Posterior vena cava (tissue), 2 donors: ENCODE measurements at regions not wholly inside any gene's neighbourhood (a gene's known extent, or its start where the extent isn't known, plus 50 kb on each side); places are given as distances from the start of the nearest gene placed in this dataset.

Source experiments
- DNase-seq: peaks from one replicate; pipeline ENCODE4 v3.0.0-alpha.2; 2020; ENCODE audit warnings: low spot score
- intact Hi-C, 2 donors: fragments of 100-400 bp; cut with DNase I; formaldehyde crosslinking; loops; one replicate each; pipeline versions ENCODE4 v1.14.1 to v1.14.2; 2022 to 2023
- donor health status: DM: yes; HTN: yes; CAD: no.
- donor health status: DM: yes; HTN: yes; CAD: no.

GRCh38 chr3:76370749-76371520 lies 585.6 kb upstream of the ZNF717 start:
- DNase-seq = no peak
- intact Hi-C loops = no loop called here

GRCh38 chr3:76372497-76372896 lies 587.1 kb upstream of the ZNF717 start:
- DNase-seq = no peak
- intact Hi-C loops = no loop called here

GRCh38 chr3:76377074-76377473 lies 591.7 kb upstream of the ZNF717 start:
- no peak for DNase-seq
- intact Hi-C loops = no loop called here

GRCh38 chr3:76378789-76379188 lies 593.4 kb upstream of the ZNF717 start:
- DNase-seq = no peak
- intact Hi-C loops = no loop called here

- DNase-seq = no peak
- intact Hi-C loops = no loop called here
Observed at GRCh38 chr3:76383781-76384180, 598.4 kb upstream of the ZNF717 start.

GRCh38 chr3:76387000-76387399 lies 601.7 kb upstream of the ZNF717 start:
- intact Hi-C loops = no loop called here
- no peak for DNase-seq

GRCh38 chr3:76400141-76400540 lies 614.8 kb upstream of the ZNF717 start:
- intact Hi-C loops = no loop called here
- DNase-seq = no peak

GRCh38 chr3:76402926-76403325 lies 617.6 kb upstream of the ZNF717 start:
- intact Hi-C loops = no loop called here
- no peak for DNase-seq

GRCh38 chr3:76403556-76403955 lies 618.2 kb upstream of the ZNF717 start:
- intact Hi-C loops = no loop called here
- no peak for DNase-seq

GRCh38 chr3:76405196-76405595 lies 619.8 kb upstream of the ZNF717 start:
- DNase-seq = no peak
- intact Hi-C loops = no loop called here

GRCh38 chr3:76410762-76411281 lies 625.5 kb upstream of the ZNF717 start:
- intact Hi-C loops = no loop called here
- no peak for DNase-seq

GRCh38 chr3:76415384-76415783 lies 624.5 kb upstream of the ROBO2 start:
- DNase-seq = no peak
- intact Hi-C loops = no loop called here

GRCh38 chr3:76429581-76430177 lies 610.2 kb upstream of the ROBO2 start:
- DNase-seq = no peak
- intact Hi-C loops = no loop called here

- no peak for DNase-seq
- intact Hi-C loops = no loop called here
Observed at GRCh38 chr3:76432396-76432795, 607.5 kb upstream of the ROBO2 start.

- DNase-seq = no peak
- intact Hi-C loops = no loop called here
Observed at GRCh38 chr3:76436894-76437293, 603.0 kb upstream of the ROBO2 start.

- no peak for DNase-seq
- intact Hi-C loops = no loop called here
Observed at GRCh38 chr3:76438971-76439370, 600.9 kb upstream of the ROBO2 start.

GRCh38 chr3:76442374-76442915 lies 597.5 kb upstream of the ROBO2 start:
- no peak for DNase-seq
- intact Hi-C loops = no loop called here

GRCh38 chr3:76456322-76456721 lies 583.6 kb upstream of the ROBO2 start:
- intact Hi-C loops = no loop called here

GRCh38 chr3:76463501-76463900 lies 576.4 kb upstream of the ROBO2 start:
- intact Hi-C loops = no loop called here

More at GRCh38 chr3:76456322-76456721, 583.6 kb upstream of the ROBO2 start:
- DNase-seq = no peak

GRCh38 chr3:76470285-76470684 lies 569.6 kb upstream of the ROBO2 start:
- no peak for DNase-seq
- intact Hi-C loops = no loop called here

More at GRCh38 chr3:76463501-76463900, 576.4 kb upstream of the ROBO2 start:
- no peak for DNase-seq

GRCh38 chr3:76474632-76475031 lies 565.3 kb upstream of the ROBO2 start:
- no peak for DNase-seq
- intact Hi-C loops = no loop called here
